Astrocyte of the hippocampus (primary cell): ENCODE measurements at regions not wholly inside any gene's neighbourhood (a gene's known extent, or its start where the extent isn't known, plus 50 kb on each side); places are given as distances from the start of the nearest gene placed in this dataset.
A peak's percentile ranks its signal among the peaks of the same experiment; 100 is the strongest.

Experiments
- DNase-seq: peaks from one replicate; pipeline ENCODE4 v3.0.0; 2011; ENCODE audit warnings: low read depth, low spot score

GRCh38 chr17:74011966-74012365 is 191.5 kb upstream of the RPL38 start:
- DNase-seq: no peak

- DNase-seq: no peak
Measured at GRCh38 chr17:74012465-74012864, 191.0 kb upstream of the RPL38 start.

GRCh38 chr17:74015316-74015715 is 188.2 kb upstream of the RPL38 start:
- no peak for DNase-seq

- DNase-seq: no peak
Measured at GRCh38 chr17:74015990-74016389, 187.5 kb upstream of the RPL38 start.

- no peak for DNase-seq
Measured at GRCh38 chr17:74016461-74016860, 187.0 kb upstream of the RPL38 start.

- DNase-seq: no peak
Measured at GRCh38 chr17:74017466-74017865, 186.0 kb upstream of the RPL38 start.

GRCh38 chr17:74018115-74018514 is 185.4 kb upstream of the RPL38 start:
- DNase-seq: no peak

GRCh38 chr17:74019271-74019670 is 184.2 kb upstream of the RPL38 start:
- DNase-seq: no peak

- no peak for DNase-seq
Measured at GRCh38 chr17:74019860-74020259, 183.6 kb upstream of the RPL38 start.

- no peak for DNase-seq
Measured at GRCh38 chr17:74020522-74020921, 183.0 kb upstream of the RPL38 start.

- DNase-seq: no peak
Measured at GRCh38 chr17:74024871-74025531, 178.5 kb upstream of the RPL38 start.

- no peak for DNase-seq
Measured at GRCh38 chr17:74027444-74027843, 176.0 kb upstream of the RPL38 start.

GRCh38 chr17:74028354-74029116 is 174.9 kb upstream of the RPL38 start:
- no peak for DNase-seq

GRCh38 chr17:74031316-74032090 is 172.0 kb upstream of the RPL38 start:
- DNase-seq: no peak

- DNase-seq: no peak
Measured at GRCh38 chr17:74032222-74032621, 171.3 kb upstream of the RPL38 start.

- DNase-seq: peak; percentile 42
Measured at GRCh38 chr17:74037320-74037719, 166.2 kb upstream of the RPL38 start.

GRCh38 chr17:74040291-74040690 is 163.2 kb upstream of the RPL38 start:
- DNase-seq: no peak

GRCh38 chr17:74040729-74041128 is 162.7 kb upstream of the RPL38 start:
- DNase-seq: no peak

- peak; percentile 11 for DNase-seq
Measured at GRCh38 chr17:74041869-74042640, 161.4 kb upstream of the RPL38 start.

GRCh38 chr17:74042744-74043486 is 160.6 kb upstream of the RPL38 start:
- DNase-seq: peak; percentile 85

- no peak for DNase-seq
Measured at GRCh38 chr17:74043976-74044375, 159.5 kb upstream of the RPL38 start.
